ENCODE measurements at regions not wholly inside any gene's neighbourhood (a gene's known extent, or its start where the extent isn't known, plus 50 kb on each side); places are given as distances from the start of the nearest gene placed in this dataset.

- intact Hi-C loops (cut with DNase I), result no loop called here
- Histone ChIP-seq H3K27ac (no peak overlapping the region), H3K4me3 (no peak overlapping the region), H3K27me3 (no peaks in the 10 kb centered on the region), H3K9me3 (no peaks in the 10 kb centered on the region), H3K36me3 (no peaks in the 10 kb centered on the region), H3K4me1 (no peaks in the 10 kb centered on the region)
- 53% methylated on average over 1 of the region's 1 CpG for WGBS (ENCODE audit: insufficient coverage, low coverage, low lambda C conversion rate, missing lambda C conversion rate)
- no peak for ATAC-seq
- no peak for DNase-seq
- TF ChIP-seq CTCF (IDR thresholded peaks at IDR 0.05) (no peak), POLR2A (IDR thresholded peaks at IDR 0.05) (no peak)
Observed at GRCh38 chr21:23119491-23119890, 2121.3 kb downstream of the NCAM2 start.

- intact Hi-C loops (cut with DNase I), result no loop called here
- Histone ChIP-seq H3K4me3 (no peak overlapping the region), H3K4me1 (no peaks in the 10 kb centered on the region), H3K9me3 (no peaks in the 10 kb centered on the region), H3K27me3 (no peaks in the 10 kb centered on the region), H3K27ac (no peak overlapping the region), H3K36me3 (no peaks in the 10 kb centered on the region)
- TF ChIP-seq POLR2A (IDR thresholded peaks at IDR 0.05), result no peak
- no peak for TF ChIP-seq CTCF (IDR thresholded peaks at IDR 0.05)
- no peak for DNase-seq
- 62% methylated on average over 8 of the region's 8 CpGs for WGBS (ENCODE audit: insufficient coverage, low coverage, low lambda C conversion rate, missing lambda C conversion rate)
- no peak for ATAC-seq
Observed at GRCh38 chr21:23127973-23128372, 2129.8 kb downstream of the NCAM2 start.

GRCh38 chr21:23130308-23130707, 2132.1 kb downstream of the NCAM2 start:
- Histone ChIP-seq H3K4me1 (no peaks in the 10 kb centered on the region), H3K9me3 (no peaks in the 10 kb centered on the region), H3K4me3 (no peak overlapping the region), H3K27me3 (no peaks in the 10 kb centered on the region), H3K27ac (no peak overlapping the region), H3K36me3 (no peaks in the 10 kb centered on the region)
- no peak for TF ChIP-seq CTCF (IDR thresholded peaks at IDR 0.05)
- TF ChIP-seq POLR2A (IDR thresholded peaks at IDR 0.05), result no peak
- ATAC-seq (no peak), DNase-seq (no peak)
- intact Hi-C loops (cut with DNase I), result no loop called here

GRCh38 chr21:23131177-23131576, 2133.0 kb downstream of the NCAM2 start:
- DNase-seq (no peak), ATAC-seq (no peak)
- Histone ChIP-seq H3K4me3 (no peak overlapping the region), H3K27me3 (no peaks in the 10 kb centered on the region), H3K4me1 (no peaks in the 10 kb centered on the region), H3K9me3 (no peaks in the 10 kb centered on the region), H3K27ac (no peak overlapping the region), H3K36me3 (no peaks in the 10 kb centered on the region)
- WGBS (ENCODE audit: insufficient coverage, low coverage, low lambda C conversion rate, missing lambda C conversion rate), result 43% methylated on average over 6 of the region's 6 CpGs
- intact Hi-C loops (cut with DNase I), result no loop called here
- TF ChIP-seq POLR2A (IDR thresholded peaks at IDR 0.05), result no peak
- TF ChIP-seq CTCF (IDR thresholded peaks at IDR 0.05), result peak in 3 of 4 donors; percentile 8 to 15 (median 9)

- TF ChIP-seq CTCF (IDR thresholded peaks at IDR 0.05) (no peak), POLR2A (IDR thresholded peaks at IDR 0.05) (no peak)
- DNase-seq (no peak), ATAC-seq (no peak)
- Histone ChIP-seq H3K36me3 (no peaks in the 10 kb centered on the region), H3K9me3 (no peaks in the 10 kb centered on the region), H3K4me3 (no peak overlapping the region), H3K27me3 (no peaks in the 10 kb centered on the region), H3K27ac (no peak overlapping the region), H3K4me1 (no peaks in the 10 kb centered on the region)
- intact Hi-C loops (cut with DNase I), result no loop called here
- 38% methylated on average over 2 of the region's 2 CpGs for WGBS (ENCODE audit: insufficient coverage, low coverage, low lambda C conversion rate, missing lambda C conversion rate)
Observed at GRCh38 chr21:23138797-23139196, 2140.6 kb downstream of the NCAM2 start.

All from right lobe of liver (tissue), 6 donors.